GM18868 (cell line): ENCODE measurements at regions not wholly inside any gene's neighbourhood (a gene's known extent, or its start where the extent isn't known, plus 50 kb on each side); places are given as distances from the start of the nearest gene placed in this dataset.

ENCODE experiments used
- ATAC-seq: cut with Tn5 transposase; IDR thresholded peaks from one replicate; pipeline ENCODE4 v1.9.1; 2021; ENCODE audit warnings: mild to moderate bottlenecking, moderate library complexity; ENCODE audit not compliant: unreplicated experiment

DNA sequence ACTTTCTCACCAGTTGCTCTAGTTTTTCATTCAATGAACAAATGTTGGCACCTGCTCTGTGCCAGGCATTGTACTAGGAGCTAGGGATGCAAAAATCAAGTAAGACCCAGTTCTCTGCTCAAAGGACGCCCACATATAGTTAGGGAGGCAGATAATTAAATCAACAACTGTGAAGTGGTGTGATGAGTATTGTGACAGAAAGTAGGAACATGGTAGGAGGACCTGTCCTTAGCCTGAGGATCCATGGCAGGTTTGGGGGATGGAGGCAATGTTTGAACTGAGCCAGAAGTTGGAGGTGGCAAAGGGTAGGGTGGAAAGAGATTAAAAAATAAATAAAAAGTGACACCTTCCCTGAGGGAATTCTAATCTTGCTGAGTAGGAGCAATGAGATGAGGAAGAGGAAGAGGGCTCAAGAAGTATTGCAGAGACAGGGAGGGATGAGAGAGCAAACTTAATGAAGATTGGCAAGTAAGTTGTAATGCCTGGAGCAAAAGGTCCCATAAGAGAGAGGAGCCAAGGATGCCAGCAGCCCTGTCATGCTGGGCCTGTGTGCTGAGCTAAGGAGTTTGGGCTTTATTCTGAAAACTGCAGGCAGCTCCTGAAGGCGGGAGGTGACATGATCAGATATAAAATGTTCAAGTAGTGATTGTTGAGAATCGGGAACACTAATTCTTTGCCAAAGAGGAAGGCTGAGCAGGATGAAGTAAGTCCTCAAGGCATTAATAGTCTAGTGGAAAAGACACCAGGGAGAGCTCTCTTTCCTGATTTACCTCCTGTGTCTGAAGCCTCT is 184.3 kb upstream of the PPP2R3A start:
- no peak for ATAC-seq

DNA sequence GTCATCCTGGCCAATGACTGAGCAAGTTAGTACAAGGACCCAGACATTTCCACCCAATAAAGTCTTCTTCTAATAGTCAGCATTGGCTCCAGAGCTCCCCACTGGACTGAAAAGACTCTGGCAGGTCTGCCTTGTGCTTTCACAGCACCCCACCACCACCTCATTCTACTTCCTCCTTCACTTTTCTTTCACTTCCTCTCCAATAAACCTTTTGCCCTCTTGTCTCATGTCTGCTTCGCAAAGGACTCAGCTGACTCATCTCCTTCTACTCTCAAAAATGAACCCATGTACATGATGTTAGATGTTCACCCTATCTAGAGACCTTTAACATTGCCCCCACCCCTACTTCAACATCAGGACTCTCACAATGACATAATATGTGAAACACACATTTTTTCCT is 181.0 kb upstream of the PPP2R3A start:
- peak; percentile 96 for ATAC-seq

DNA sequence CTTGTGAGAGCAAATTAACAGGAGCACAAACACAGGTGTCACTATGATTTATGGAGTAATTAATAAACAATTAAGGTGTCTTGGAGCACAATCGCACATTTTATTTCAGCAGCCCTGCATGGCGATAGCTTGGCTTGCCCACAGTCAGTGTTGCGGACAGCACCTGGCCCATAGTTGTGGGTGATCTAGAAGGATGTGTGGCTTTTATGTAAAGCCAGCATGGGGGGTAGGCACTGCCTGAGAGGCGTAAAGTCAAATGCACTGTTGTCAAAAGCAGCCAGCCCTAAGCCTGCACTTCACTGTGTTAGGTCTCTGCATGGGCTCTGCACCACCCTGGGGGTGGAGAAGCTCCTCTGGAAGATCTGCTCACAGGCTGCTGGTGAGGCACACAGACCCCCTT is 177.4 kb upstream of the PPP2R3A start:
- no peak for ATAC-seq

DNA sequence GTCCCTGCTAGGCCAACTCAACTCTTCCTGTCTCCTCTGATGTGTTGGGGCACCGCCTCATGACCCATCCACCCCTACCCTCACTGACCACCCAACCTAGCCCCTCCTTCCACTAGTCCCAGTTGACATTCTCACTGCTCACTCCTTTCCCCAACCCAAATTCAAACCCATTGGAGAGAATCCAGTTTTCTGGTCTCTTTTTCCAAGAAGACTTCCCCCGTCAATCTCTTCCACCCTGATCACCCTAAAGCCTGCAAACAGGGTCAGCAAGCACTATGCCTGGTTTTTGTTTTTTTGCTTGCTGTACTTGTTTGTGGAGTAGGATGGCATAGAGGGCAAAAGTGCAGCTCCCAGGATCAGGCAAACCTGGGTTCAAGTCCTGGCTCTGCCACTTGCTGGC is 176.6 kb upstream of the PPP2R3A start:
- ATAC-seq, result no peak

DNA sequence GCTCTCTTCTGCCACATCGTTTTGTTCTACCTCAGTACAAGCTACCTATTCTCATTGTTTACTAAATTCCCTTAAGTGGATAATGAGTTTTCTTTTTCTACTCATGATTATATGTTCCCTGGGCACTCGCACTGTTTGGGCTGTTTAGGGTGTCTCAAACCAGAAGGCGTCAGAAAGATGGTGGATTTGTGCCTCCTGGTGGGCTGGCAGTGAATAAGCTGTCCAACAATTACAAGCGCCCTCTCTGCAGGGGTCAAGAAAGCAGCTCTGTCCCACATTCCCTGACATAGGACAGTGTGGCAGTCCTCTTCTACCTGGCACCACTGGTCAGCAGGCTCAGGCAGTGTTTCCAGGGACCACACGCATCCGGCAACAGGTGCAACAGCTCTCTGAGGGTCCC is 173.4 kb upstream of the PPP2R3A start:
- no peak for ATAC-seq

DNA sequence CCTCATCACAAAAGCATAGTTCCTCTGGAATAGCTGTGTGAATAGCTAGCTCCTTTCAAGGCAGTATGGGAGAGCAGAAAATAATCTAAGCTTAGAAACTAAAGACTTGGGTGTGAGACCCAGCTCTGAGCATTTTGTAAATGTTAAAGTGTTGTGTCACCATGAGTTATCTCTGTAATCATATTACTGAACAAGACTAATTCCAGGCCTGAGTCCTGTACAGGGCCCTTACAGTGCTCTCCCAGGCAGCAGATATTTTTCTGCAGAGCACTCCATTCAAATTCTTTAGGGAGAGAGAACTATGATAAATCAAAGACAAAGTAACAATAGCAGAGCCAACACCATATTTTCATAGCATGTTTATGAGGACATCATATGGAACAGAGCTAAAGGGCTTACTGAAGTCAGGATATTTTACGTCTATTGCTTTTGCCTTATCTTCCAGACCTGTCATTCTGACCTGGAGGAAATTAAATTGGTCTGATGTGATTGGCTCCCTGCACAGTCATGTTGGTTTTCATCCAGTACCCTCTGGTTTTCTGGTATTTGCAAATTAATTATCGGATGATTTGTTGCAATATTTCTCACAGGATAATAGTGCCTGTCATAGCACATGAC is 172.6 kb upstream of the PPP2R3A start:
- no peak for ATAC-seq

DNA sequence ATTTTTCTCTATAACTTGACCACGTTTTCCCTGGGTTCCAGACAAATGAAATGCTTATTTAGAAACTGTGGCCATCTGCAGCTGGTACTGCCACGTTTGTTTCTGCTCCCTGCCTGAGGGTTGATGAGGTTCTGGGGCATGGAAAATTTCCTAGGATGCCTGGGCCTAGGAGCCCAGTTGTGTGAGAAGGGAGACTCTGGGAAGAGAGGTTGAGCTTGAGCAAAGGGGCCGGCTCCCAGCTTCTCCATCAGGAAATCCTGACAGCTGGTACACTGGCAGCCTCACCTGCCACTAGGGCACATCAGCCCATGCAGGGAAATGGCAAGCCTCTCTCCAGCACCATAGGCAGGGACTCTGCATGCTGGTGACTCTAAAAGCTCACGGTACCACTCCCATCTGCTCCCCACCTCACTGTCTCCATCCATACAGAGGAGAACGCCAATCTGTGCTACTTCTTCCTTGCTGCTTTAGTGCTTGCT is 165.4 kb upstream of the PPP2R3A start:
- ATAC-seq, result no peak

DNA sequence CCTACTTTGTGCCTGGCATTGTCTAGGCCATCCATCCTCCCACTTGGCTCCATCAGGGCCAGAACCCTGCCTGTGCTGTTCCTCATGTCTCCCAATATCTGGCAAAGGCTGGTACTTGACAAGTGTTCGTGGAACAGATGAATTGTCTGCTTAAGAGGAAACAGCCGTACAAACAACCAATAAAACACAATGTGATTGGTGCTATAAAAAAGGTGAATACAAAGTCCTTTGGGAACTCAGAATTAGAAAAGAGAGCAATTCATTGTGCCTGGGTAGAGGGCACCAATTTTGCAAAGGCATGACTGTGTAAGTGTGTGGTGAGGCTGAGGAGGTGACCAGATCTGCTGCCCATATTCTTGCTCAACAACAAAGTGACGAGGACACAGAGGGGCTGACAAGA is 164.5 kb upstream of the PPP2R3A start:
- ATAC-seq, result no peak

DNA sequence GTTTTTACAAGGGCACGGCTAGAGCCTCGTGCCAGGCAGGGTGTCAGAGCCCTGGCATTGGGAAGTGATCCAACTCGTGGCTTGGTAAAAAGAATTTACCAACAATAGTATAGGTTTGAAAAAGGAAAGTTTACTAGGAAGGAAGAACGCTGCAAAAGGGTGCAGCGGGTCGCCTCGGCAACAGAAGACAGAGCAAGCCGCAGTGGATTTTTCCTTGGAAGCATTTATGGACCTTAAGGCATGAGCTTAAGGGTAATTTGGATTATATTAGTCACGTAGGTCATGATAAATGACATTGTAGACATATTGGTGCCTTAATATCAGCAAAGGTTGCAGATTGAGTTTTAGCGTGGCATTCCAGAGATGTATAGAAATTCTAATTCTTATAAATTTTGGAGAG is 163.4 kb upstream of the PPP2R3A start:
- no peak for ATAC-seq

DNA sequence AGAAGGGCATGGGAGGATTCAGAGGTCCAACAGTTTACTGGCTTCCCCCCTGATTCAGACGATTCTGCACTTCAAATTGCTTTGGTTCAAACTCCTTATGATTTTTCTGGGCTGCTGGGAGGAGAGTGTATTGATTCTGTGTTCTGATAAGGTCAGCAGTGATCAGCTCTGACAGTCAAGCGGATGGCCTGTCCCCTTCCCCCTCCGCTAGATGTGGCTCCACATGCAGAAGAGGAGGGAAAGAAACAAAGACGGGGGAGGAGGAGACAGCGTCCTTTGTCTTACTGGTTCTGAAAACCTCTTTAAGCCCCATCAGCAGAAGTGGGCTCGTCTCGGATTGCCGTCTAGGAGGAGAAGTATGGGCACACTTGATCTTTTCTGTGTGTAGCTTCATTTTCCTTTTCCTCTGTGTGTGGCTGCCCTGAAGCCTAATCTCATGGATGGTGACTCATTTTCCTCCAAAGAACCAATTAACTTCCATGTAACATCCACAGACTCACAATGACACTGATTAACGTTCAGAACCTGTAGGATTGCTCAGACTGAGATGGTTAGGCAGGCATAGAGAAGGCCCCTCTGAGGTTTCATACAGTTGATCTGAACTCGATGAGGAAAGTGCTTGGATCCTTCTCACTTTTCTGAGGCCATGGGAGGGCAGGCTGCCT is 162.4 kb upstream of the PPP2R3A start:
- ATAC-seq, result no peak

DNA sequence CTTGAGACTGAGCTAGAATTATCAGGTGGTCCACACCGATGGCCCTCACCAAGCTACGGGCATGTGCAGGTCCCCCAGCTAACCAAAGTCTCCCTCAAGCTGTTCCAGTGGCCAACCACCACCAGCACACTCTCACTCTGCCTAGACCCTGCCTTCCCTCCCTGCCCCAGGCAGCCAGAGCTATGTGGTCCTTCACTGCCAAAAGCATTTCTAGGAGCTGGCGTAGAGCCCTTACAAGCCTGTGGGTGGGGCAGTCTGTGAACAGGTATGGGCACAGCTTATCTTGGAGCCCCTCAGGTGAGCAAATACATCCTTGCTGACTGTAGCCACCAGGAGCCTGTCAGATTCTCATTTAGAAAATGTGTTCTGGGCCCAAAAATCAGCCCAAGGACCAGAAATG is 159.8 kb upstream of the PPP2R3A start:
- ATAC-seq, result no peak

DNA sequence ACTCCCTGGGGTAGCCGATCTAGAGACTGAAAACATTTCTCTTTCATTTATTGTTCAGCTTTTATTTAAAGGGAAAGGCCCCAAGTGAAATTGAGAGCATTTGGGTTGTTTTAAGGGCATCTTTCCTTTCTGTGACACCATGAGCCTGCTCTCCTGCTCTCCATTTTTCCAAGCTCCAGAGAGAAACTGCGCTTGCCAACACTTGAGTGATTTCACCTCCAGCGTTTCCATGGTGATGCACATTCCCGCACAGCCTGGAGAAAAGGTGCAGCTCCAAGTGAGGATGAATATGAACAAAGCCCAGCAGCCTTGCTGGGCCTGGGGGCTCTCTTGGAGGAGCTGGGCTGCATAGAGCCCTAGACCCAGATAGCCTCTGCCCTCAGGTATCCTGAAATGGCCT is 159.2 kb upstream of the PPP2R3A start:
- no peak for ATAC-seq

DNA sequence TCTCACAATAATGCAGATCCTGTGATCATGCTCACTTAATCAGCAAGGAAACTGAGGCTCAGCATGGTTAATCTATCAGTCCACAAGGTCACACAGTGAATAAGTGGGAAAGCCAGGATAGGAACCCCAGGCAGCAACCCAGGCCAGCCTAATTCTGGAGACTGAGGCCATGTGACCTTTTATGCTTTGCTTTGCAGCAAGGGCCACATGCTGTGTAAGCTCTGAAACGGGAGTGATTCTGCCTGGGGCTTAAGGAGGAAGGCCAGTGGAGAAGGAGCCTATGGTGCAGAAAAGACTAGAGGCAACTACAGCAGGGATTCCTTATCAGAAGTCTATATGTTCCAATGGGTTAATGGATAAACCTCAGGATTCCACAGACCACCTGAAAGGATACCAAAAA is 157.6 kb upstream of the PPP2R3A start:
- no peak for ATAC-seq

DNA sequence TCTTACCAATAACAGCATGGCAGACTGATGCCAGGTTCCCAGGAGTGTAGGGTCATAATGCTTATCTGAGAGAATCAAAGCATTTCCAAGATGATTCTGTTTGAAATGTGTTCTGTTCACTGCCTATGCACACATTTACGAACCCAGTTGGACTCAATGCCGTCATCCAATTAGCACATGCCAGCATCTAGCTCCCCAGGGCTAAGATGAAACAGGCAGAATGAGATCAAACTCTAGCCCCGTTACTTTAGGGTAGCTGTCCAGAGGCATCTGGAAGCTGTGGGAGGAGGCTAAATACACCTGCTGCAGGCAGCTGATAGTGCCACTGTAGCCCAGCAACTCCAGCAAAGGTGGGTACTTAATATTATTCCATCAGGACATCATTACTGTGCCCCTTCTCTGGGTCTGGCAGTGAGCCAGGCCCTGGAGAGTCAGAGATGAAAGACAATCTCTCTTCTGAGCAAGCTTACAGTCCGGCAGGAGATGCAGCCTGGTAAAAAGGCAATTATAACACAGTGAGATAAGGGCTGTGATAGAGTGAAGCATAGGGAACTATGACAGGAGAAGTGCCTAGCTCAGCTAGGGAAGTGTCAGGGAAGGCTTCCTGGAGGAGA is 156.4 kb upstream of the PPP2R3A start:
- ATAC-seq, result no peak

DNA sequence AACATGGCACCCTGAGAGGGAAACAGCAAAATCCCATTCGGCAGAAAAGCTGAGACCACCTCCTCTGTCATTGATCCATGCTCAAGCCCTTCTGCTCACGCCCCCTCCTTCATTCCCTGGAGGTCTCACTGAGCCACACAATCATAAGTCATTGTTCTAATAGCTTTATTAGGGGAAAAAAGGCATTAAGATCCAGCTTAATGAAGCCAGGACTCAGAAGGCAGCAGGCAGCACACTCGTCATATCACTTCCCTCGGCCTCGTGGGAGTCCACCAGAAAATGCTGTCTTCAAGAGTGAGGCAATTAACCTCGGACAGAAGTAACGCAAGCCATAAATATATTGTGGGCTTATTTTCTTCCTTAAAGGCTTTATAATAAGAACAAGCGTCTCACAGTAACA is 153.9 kb upstream of the PPP2R3A start:
- ATAC-seq, result no peak

DNA sequence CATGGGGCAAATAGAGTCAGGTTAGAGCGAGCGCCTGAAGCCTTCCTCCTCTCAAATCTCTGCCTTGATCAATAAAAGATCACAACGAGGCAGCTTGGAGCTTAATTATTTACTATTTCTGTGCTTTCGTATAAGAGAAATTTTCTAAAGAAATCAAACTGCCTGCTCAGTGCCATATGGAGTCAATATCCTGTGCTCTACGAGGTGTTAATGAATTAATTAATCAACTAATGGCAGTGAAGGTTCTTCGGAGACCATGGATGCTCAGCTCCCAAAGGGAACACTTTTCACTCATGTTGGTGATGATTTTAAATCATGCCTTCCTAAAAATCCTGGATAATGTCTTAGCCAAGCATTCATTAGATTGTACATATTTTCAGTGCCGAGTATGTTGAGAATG is 153.5 kb upstream of the PPP2R3A start:
- ATAC-seq, result no peak

DNA sequence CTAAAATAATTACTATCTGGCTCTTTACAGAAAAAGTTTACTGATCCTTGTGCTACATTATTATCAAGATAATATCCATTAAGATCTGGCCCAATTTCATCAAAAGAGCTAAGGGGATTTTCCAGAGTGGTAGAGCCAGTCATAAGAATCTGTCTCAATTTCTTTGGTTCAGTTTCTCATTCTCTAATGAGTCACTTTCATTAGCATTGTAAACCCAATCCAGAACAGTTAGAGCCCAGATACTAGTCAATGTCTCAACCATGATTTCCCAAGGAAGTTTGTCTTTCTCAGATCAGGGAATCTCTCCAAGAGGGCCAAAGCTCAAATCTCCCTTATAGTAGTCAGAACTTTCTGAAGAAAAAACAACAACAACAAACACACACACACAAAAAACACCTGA is 131.1 kb upstream of the PPP2R3A start:
- no peak for ATAC-seq

DNA sequence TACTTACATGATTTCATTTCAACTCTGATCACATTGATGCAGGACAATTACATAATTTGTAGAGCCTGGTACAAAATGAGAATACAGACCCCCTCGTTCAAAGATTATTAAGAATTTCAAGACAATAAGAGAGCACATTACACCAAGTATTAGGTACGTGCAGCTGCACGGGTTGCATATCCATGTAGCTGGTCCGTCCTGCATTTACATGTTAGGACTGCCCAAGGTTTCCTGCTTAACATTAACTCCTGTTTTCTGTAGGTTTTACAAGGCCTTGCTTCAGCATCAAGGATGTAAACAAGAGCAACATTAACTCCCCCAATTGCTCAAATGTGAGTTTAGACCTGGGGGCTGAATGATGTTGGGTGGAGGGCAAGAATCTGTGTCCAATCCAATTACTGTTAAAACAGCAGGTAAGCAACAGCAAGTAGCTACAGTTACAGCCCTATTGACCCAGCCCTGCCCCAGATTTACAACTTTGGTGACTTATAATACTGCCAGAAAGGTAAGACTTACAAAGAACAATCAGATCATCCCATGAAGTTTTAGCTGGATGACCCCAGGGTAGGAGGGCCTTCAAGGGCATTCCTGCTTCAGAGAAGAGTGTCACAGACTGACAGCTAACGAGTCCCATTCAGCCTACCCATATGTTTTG is 127.4 kb upstream of the PPP2R3A start:
- ATAC-seq, result no peak

DNA sequence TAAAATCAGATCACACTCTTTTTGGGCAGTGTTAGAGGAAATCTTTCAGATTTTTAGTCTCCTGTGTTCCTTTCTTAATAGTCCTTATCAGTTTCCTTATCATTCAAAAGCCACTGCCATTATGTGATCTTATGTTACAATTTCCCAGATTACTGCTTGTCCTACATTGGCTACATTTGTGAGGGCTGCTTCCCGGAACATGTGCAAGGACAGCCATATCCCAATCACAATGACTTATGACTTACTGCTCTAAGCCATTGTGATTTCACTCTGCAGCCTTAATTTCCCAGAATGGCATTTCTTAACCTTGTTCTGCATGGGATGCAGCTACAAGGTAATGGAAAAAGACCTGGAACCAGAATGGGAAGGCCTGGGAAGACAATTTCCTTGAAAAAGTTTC is 125.1 kb upstream of the PPP2R3A start:
- no peak for ATAC-seq

DNA sequence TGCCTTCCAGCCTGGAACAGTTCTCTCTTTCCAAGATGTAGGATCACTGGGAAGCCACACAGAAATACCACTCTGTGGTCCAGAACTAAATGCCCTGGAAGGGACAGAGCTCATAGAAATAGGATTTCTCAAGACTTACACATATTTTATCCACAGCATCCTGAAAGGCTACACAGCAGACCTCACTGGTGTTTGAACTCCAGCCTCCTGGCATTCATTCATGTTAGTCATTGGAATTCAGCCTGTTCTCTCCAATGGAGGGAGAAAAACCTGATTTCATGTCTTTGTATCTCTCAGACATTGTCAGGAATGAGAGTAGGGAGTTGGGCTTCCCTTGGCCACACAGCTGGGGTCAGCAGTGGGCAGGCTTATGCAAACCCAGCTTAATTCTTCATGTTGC is 121.1 kb upstream of the PPP2R3A start:
- no peak for ATAC-seq

DNA sequence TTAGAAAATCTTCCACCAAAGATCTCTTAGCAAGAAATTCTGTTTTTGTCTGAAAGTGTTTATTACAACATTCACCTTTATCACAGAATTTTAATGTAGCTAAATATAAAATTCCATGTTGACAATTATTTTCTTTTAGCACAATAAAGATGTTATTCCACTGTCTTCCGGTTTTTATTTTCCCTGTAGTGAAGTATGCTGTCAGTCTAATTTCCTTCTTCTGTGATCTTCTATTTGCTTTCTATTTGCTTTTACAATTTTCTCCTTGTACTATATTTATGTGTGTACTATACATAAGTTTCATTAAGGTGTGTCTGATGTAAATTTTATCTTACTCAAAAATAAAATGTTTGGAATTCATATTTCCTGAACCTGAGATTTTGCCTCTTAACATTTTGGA is 117.5 kb upstream of the PPP2R3A start:
- ATAC-seq, result no peak
